ENCODE measurements at regions not wholly inside any gene's neighbourhood (a gene's known extent, or its start where the extent isn't known, plus 50 kb on each side); places are given as distances from the start of the nearest gene placed in this dataset.

GRCh38 chr18:78021196-78021595 lies 771.5 kb downstream of the GALR1 start:
- ATAC-seq (peak; percentile 54), DNase-seq (peak in 1 of 4 donors; percentile 2)
- Histone ChIP-seq H3K27ac (no peak overlapping the region), H3K4me1 (no peaks in the 10 kb centered on the region), H3K9me3 (no peaks in the 10 kb centered on the region), H3K36me3 (no peaks in the 10 kb centered on the region), H3K4me3 (no peak overlapping the region), H3K27me3 (peaks cover 0 to 10% of the 10 kb centered on the region in 2 donors)
- no peak for TF ChIP-seq CTCF (IDR thresholded peaks at IDR 0.05)
- intact Hi-C loops (cut with DNase I), result no loop called here

GRCh38 chr18:78031589-78031988 lies 781.9 kb downstream of the GALR1 start:
- Histone ChIP-seq H3K27me3 (no peaks in the 10 kb centered on the region), H3K4me3 (no peak overlapping the region), H3K9me3 (no peaks in the 10 kb centered on the region), H3K27ac (no peak overlapping the region), H3K36me3 (no peaks in the 10 kb centered on the region), H3K4me1 (no peaks in the 10 kb centered on the region)
- no peak for TF ChIP-seq CTCF (IDR thresholded peaks at IDR 0.05)
- no peak for ATAC-seq
- intact Hi-C loops (cut with DNase I), result no loop called here
- DNase-seq, result no peak

- H3K4me3 ChIP-seq, result no peak overlapping the region
- no peaks in the 10 kb centered on the region for H3K27me3 ChIP-seq
- intact Hi-C loops (cut with DNase I), result no loop called here
- no peaks in the 10 kb centered on the region for H3K36me3 ChIP-seq
- no peak for TF ChIP-seq CTCF (IDR thresholded peaks at IDR 0.05)
- DNase-seq (no peak), ATAC-seq (no peak)
- H3K27ac ChIP-seq, result no peak overlapping the region
- no peaks in the 10 kb centered on the region for H3K9me3 ChIP-seq
- H3K4me1 ChIP-seq, result no peaks in the 10 kb centered on the region
These were observed 782.3 kb downstream of the GALR1 start for GRCh38 chr18:78031991-78032390.

GRCh38 chr18:78032574-78032973 lies 782.9 kb downstream of the GALR1 start:
- Histone ChIP-seq H3K36me3 (no peaks in the 10 kb centered on the region), H3K4me3 (no peak overlapping the region), H3K27ac (no peak overlapping the region), H3K27me3 (no peaks in the 10 kb centered on the region), H3K9me3 (no peaks in the 10 kb centered on the region), H3K4me1 (no peaks in the 10 kb centered on the region)
- TF ChIP-seq CTCF (IDR thresholded peaks at IDR 0.05), result no peak
- intact Hi-C loops (cut with DNase I), result no loop called here
- DNase-seq (no peak), ATAC-seq (no peak)

- no peak for DNase-seq
- Histone ChIP-seq H3K4me3 (no peak overlapping the region), H3K9me3 (peaks cover 0 to 5% of the 10 kb centered on the region in 2 donors), H3K4me1 (no peaks in the 10 kb centered on the region), H3K27ac (no peak overlapping the region), H3K36me3 (no peaks in the 10 kb centered on the region), H3K27me3 (no peaks in the 10 kb centered on the region)
- intact Hi-C loops (cut with DNase I), result no loop called here
- no peak for ATAC-seq
- TF ChIP-seq CTCF (IDR thresholded peaks at IDR 0.05), result no peak
These were observed 785.1 kb downstream of the GALR1 start for GRCh38 chr18:78034755-78035154.

Data from left lung (tissue), 4 donors.